GM12878 (cell line): ENCODE measurements at regions not wholly inside any gene's neighbourhood (a gene's known extent, or its start where the extent isn't known, plus 50 kb on each side); places are given as distances from the start of the nearest gene placed in this dataset.

Experiments used
- ATAC-seq: fragments of 200-7000 bp; cut with Tn5 transposase; 3 replicates; pipeline ENCODE4 v1.9.1; 2020; ENCODE audit warnings: mild to moderate bottlenecking, moderate library complexity
- BruUV-seq: library from RNA; stranded (reverse); fragments of 400-500 nt; replicated peaks from 2 replicates; lab custom pipeline; 2021; lab: Mats Ljungman, UMichigan
- CTCF ChIA-PET: fragments of 300-600 bp; sonication (Branson Sonifier 250); formaldehyde crosslinking; extraction: SDS; loops from one replicate; lab custom pipeline; 2021; ENCODE audit warnings: inconsistent platforms; lab: Yijun Ruan, JAX
- POLR2A ChIA-PET: fragments of 350-600 bp; formaldehyde crosslinking; extraction: SDS; loops from one replicate; lab custom pipeline; 2021; ENCODE audit warnings: inconsistent platforms; lab: Charles Lee
- RAD21 ChIA-PET: fragments of 300-600 bp; sonication (Branson Sonifier 250); formaldehyde crosslinking; loops from one replicate; lab custom pipeline; 2023; ENCODE audit warnings: antibody characterized with exemption; ENCODE audit not compliant: unreplicated experiment; lab: Charles Lee
- SMC1A ChIA-PET: fragments of 300-600 bp; sonication (Branson Sonifier 250); formaldehyde crosslinking; loops from one replicate; lab custom pipeline; 2023; ENCODE audit not compliant: unreplicated experiment, uncharacterized antibody; lab: Charles Lee
- DNase-seq: peaks from one replicate; pipeline ENCODE4 v3.0.0-alpha.2; 2011; ENCODE audit warnings: low read depth, low spot score
- FAIRE-seq: peaks from 3 replicates; lab custom pipeline; 2011; peaks lifted over from hg19 to GRCh38; lab: Jason Lieb, UNC
- H2AFZ ChIP-seq: 2 replicates; pipeline ENCODE4 v1.6.0; 2011; ENCODE audit warnings: low read depth, low read length, control low read depth; ENCODE audit not compliant: control insufficient read depth
- H3K27ac ChIP-seq: 2 replicates; pipeline ENCODE4 v1.5.1; 2011; ENCODE audit warnings: control low read depth; ENCODE audit not compliant: control insufficient read depth, insufficient read depth
- H3K27me3 ChIP-seq, 2 experiments: replicated peaks in 1 of 2; 2 replicates each; pipeline versions ENCODE4 v1.6.0 to v1.6.1; 2011; ENCODE audit warnings: low read length in 1 of 2; ENCODE audit not compliant: control insufficient read depth in 2 of 2, insufficient read depth in 2 of 2
- H3K36me3 ChIP-seq, 2 experiments: 2 replicates each; pipeline ENCODE4 v1.5.1; 2011; ENCODE audit warnings: low read length in 1 of 2; ENCODE audit not compliant: control insufficient read depth in 2 of 2, insufficient read depth in 2 of 2
- H3K4me1 ChIP-seq: 2 replicates; pipeline ENCODE4 v1.6.1; 2011; ENCODE audit warnings: mild to moderate bottlenecking, low read length, moderate library complexity, mixed read lengths; ENCODE audit not compliant: control insufficient read depth, insufficient read depth
- H3K4me2 ChIP-seq: 2 replicates; pipeline ENCODE4 v1.6.0; 2011; ENCODE audit warnings: control low read depth; ENCODE audit not compliant: control insufficient read depth, insufficient read depth
- H3K4me3 ChIP-seq: fragments of 200-600 bp; sonication (generic); 2 replicates; pipeline ENCODE4 v1.5.1; 2016
- H3K79me2 ChIP-seq: 2 replicates; pipeline ENCODE4 v1.6.0; 2011; ENCODE audit warnings: low read length; ENCODE audit not compliant: control insufficient read depth, insufficient read depth
- H3K9ac ChIP-seq: 2 replicates; pipeline ENCODE4 v1.8.0; 2011; ENCODE audit warnings: low read length, control low read depth, mixed read lengths; ENCODE audit not compliant: control insufficient read depth, insufficient read depth
- H3K9me3 ChIP-seq: replicated peaks from 3 replicates; pipeline ENCODE4 v1.5.1; 2011; ENCODE audit warnings: mild to moderate bottlenecking, low read length; ENCODE audit not compliant: control insufficient read depth, insufficient read depth
- H4K20me1 ChIP-seq: 2 replicates; pipeline ENCODE4 v1.6.0; 2011; ENCODE audit not compliant: control insufficient read depth, insufficient read depth
- BCLAF1 ChIP-seq: fragments of 450-650 bp; IDR thresholded peaks from 2 replicates; pipeline ENCODE4 v1.6.1; 2017; ENCODE audit warnings: antibody characterized with exemption, mild to moderate bottlenecking, moderate library complexity
- ELK1 ChIP-seq: IDR thresholded peaks from 2 replicates; pipeline ENCODE4 v1.6.1; 2012; ENCODE audit warnings: low read depth, low read length, improper control_type of control experiment
- EZH2 ChIP-seq: IDR thresholded peaks from 2 replicates; pipeline ENCODE4 v1.6.1; 2012; ENCODE audit warnings: low read depth, mild to moderate bottlenecking, control low read depth, inconsistent platforms, low read length, borderline replicate concordance; ENCODE audit not compliant: control insufficient read depth
- FOXM1 ChIP-seq: IDR thresholded peaks from 2 replicates; pipeline ENCODE4 v1.6.1; 2012; ENCODE audit warnings: low read depth, mild to moderate bottlenecking, inconsistent platforms, low read length, moderate library complexity
- NFXL1 ChIP-seq: fragments of 450-650 bp; IDR thresholded peaks from 2 replicates; pipeline ENCODE4 v1.6.1; 2017; ENCODE audit warnings: antibody characterized with exemption, mild to moderate bottlenecking, borderline replicate concordance
- NKRF ChIP-seq: fragments of 450-650 bp; conservative IDR thresholded peaks from 2 replicates; pipeline ENCODE4 v1.6.1; 2017; ENCODE audit warnings: mild to moderate bottlenecking, moderate library complexity
- NR2C1 ChIP-seq: fragments of 450-650 bp; IDR thresholded peaks from 2 replicates; pipeline ENCODE4 v1.6.1; 2017; ENCODE audit warnings: antibody characterized with exemption, mild to moderate bottlenecking, moderate library complexity
- PBX3 ChIP-seq: IDR thresholded peaks from 2 replicates; pipeline ENCODE4 v1.6.1; 2011; ENCODE audit warnings: mild to moderate bottlenecking, low read depth, low read length, moderate library complexity; ENCODE audit not compliant: insufficient replicate concordance
- RB1 ChIP-seq: fragments of 450-650 bp; formaldehyde crosslinking; IDR thresholded peaks from 2 replicates; pipeline ENCODE4 v1.6.1; 2017; ENCODE audit warnings: mild to moderate bottlenecking, borderline replicate concordance
- RELB ChIP-seq: fragments of 450-650 bp; IDR thresholded peaks from 2 replicates; pipeline ENCODE4 v1.6.1; 2017; ENCODE audit warnings: low read depth, mild to moderate bottlenecking, moderate library complexity
- SMARCA5 ChIP-seq: fragments of 450-650 bp; IDR thresholded peaks from 2 replicates; pipeline ENCODE4 v1.6.1; 2017; ENCODE audit warnings: mild to moderate bottlenecking
- SPI1 ChIP-seq: IDR thresholded peaks from 2 replicates; pipeline ENCODE4 v1.6.1; 2011; ENCODE audit warnings: low read depth, mild to moderate bottlenecking, low read length, moderate library complexity, borderline replicate concordance; ENCODE audit not compliant: insufficient read depth
- SUPT20H ChIP-seq: IDR thresholded peaks from 2 replicates; pipeline ENCODE4 v1.6.1; 2011; ENCODE audit warnings: low read depth, mild to moderate bottlenecking, low read length, moderate library complexity, borderline replicate concordance; ENCODE audit not compliant: control insufficient read depth
- ZNF217 ChIP-seq: fragments of 450-650 bp; IDR thresholded peaks from 2 replicates; pipeline ENCODE4 v1.6.1; 2017; ENCODE audit warnings: antibody characterized with exemption, mild to moderate bottlenecking
- ZZZ3 ChIP-seq: IDR thresholded peaks from 2 replicates; pipeline ENCODE4 v1.6.1; 2011; ENCODE audit warnings: low read depth; ENCODE audit not compliant: control insufficient read depth, insufficient read length
- WGBS: methylation state at CpG from one replicate; pipeline ENCODE4 v1.1.6; 2016; ENCODE audit warnings: low lambda C conversion rate; ENCODE audit not compliant: insufficient replicate concordance, insufficient coverage; ENCODE audit errors: missing lambda C conversion rate; 5-methylcytosine and 5-hydroxymethylcytosine counted together
- in situ Hi-C: fragments of 300-500 bp; cut with MboI; formaldehyde crosslinking; loops from 9 replicates; pipeline ENCODE4 v1.14.3; 2018; ENCODE audit warnings: mixed read lengths
- intact Hi-C: fragments of 100-400 bp; cut with micrococcal nuclease; formaldehyde crosslinking; loops from one replicate; pipeline ENCODE4 v1.14.2; 2022; ENCODE audit not compliant: unreplicated experiment

- DNase-seq: no peak
- H3K27me3 ChIP-seq: no peaks in the 10 kb centered on the region
- no peaks in the 10 kb centered on the region for H4K20me1 ChIP-seq
- ChIA-PET CTCF (interaction anchor here (0.5 kb wide), 1 partner anchor 95 kb away, joined by 3 read pairs; no protein-coding TSS in a partner anchor), SMC1A (no interaction called here), POLR2A (no interaction called here), RAD21 (no interaction called here)
- WGBS: 57% methylated on average over 18 of the region's 18 CpGs
- no peaks in the 10 kb centered on the region for H3K9me3 ChIP-seq
- BruUV-seq: no TSS peak
- intact Hi-C loops: no loop called here
- no peaks in the 10 kb centered on the region for H3K36me3 ChIP-seq
- H3K79me2 ChIP-seq: no peaks in the 10 kb centered on the region
- in situ Hi-C loops: no loop called here
- FAIRE-seq: no peak
- no peak overlapping the region for H2AFZ ChIP-seq
- no peaks in the 10 kb centered on the region for H3K4me1 ChIP-seq
- no peak overlapping the region for H3K9ac ChIP-seq
- no peak overlapping the region for H3K4me3 ChIP-seq
- H3K4me2 ChIP-seq: no peak overlapping the region
- H3K27ac ChIP-seq: no peak overlapping the region
- no peak for ATAC-seq
- no peak for TF ChIP-seq SMARCA5
- no peak for TF ChIP-seq ELK1
- no peak for TF ChIP-seq ZZZ3
- no peak for TF ChIP-seq FOXM1
- TF ChIP-seq RELB: no peak
- TF ChIP-seq SPI1: no peak
- TF ChIP-seq NFXL1: no peak
- no peak for TF ChIP-seq EZH2
- no peak for TF ChIP-seq BCLAF1
- TF ChIP-seq NR2C1: no peak
- TF ChIP-seq ZNF217: no peak
- TF ChIP-seq SUPT20H: no peak
- no peak for TF ChIP-seq PBX3
- no peak for TF ChIP-seq NKRF
- TF ChIP-seq RB1: no peak
Measured at GRCh38 chr10:130708465-130709070, 572.4 kb downstream of the GLRX3 start.
